GM12878 (cell line): ENCODE measurements at regions not wholly inside any gene's neighbourhood (a gene's known extent, or its start where the extent isn't known, plus 50 kb on each side); places are given as distances from the start of the nearest gene placed in this dataset.

ENCODE experiments used
- CTCF ChIP-seq, 3 experiments: IDR thresholded peaks in 2 of 3; conservative IDR thresholded peaks in 1 of 3; 2 replicates each; pipeline ENCODE4 v1.5.1; 2011; ENCODE audit warnings: low read depth in 3 of 3, low read length in 3 of 3, mild to moderate bottlenecking in 3 of 3, control low read depth in 2 of 3, moderate library complexity in 2 of 3, inconsistent platforms in 1 of 3, mixed read lengths in 1 of 3; ENCODE audit not compliant: control insufficient read depth in 2 of 3, insufficient read depth in 1 of 3; ENCODE audit errors: extremely low read depth in 1 of 3
- CUX1 ChIP-seq: IDR thresholded peaks from 2 replicates; pipeline ENCODE4 v1.6.1; 2012; ENCODE audit warnings: improper control_type of control experiment, low read depth, low read length; ENCODE audit not compliant: insufficient replicate concordance
- JUND ChIP-seq: IDR thresholded peaks from 2 replicates; pipeline ENCODE4 v1.6.1; 2012; ENCODE audit warnings: low read depth, mild to moderate bottlenecking, low read length, improper control_type of control experiment, moderate library complexity
- POLR2A ChIP-seq: IDR thresholded peaks from 2 replicates; pipeline ENCODE4 v1.6.1; 2011; ENCODE audit warnings: low read depth, mild to moderate bottlenecking, low read length
- TAF1 ChIP-seq: IDR thresholded peaks from 2 replicates; pipeline ENCODE4 v1.6.1; 2011; ENCODE audit warnings: mild to moderate bottlenecking, low read depth, low read length, borderline replicate concordance

GRCh38 chr22:19661156-19661555, 53.1 kb upstream of the SEPTIN5 start:
- TF ChIP-seq CUX1, result no peak
- TF ChIP-seq JUND, result no peak
- TF ChIP-seq TAF1, result no peak
- no peak for TF ChIP-seq POLR2A
- TF ChIP-seq CTCF (IDR thresholded peaks at IDR 0.05 in 2 of 3, conservative IDR thresholded peaks at IDR 0.05 in 1 of 3; ENCODE audit: control insufficient read depth in 2 of 3, extremely low read depth in 1 of 3, insufficient read depth in 1 of 3, low read depth in 3 of 3, low read length in 3 of 3), result no peak
